HepG2 (cell line): ENCODE measurements at regions not wholly inside any gene's neighbourhood (a gene's known extent, or its start where the extent isn't known, plus 50 kb on each side); places are given as distances from the start of the nearest gene placed in this dataset.

Source experiments
- ATAC-seq: fragments of 200-7000 bp; cut with Tn5 transposase; 3 replicates; pipeline ENCODE4 v1.9.1; 2020; ENCODE audit warnings: mild to moderate bottlenecking, moderate library complexity
- BruUV-seq: library from RNA; stranded (reverse); fragments of 400-500 nt; replicated peaks from 2 replicates; lab custom pipeline; 2021; lab: Mats Ljungman, UMichigan
- CTCF ChIA-PET: fragments of 300-600 bp; formaldehyde crosslinking; extraction: SDS; loops from one replicate; lab custom pipeline; 2021; ENCODE audit warnings: low total read pairs, inconsistent platforms, low intra/inter-chr PET ratio; lab: Yijun Ruan, JAX
- POLR2A ChIA-PET: fragments of 350-600 bp; sonication (Branson Sonifier 250); formaldehyde crosslinking; loops from one replicate; lab custom pipeline; 2020; ENCODE audit warnings: antibody characterized with exemption, inconsistent platforms; lab: Yijun Ruan, JAX
- DNase-seq: peaks from one replicate; pipeline ENCODE4 v3.0.0-alpha.2; 2015; ENCODE audit warnings: low spot score
- FAIRE-seq: peaks from 3 replicates; lab custom pipeline; 2011; peaks lifted over from hg19 to GRCh38; lab: Jason Lieb, UNC
- H2AFZ ChIP-seq: one replicate; pipeline ENCODE4 v1.6.1; 2011; ENCODE audit warnings: low read length, inconsistent platforms
- H3K27ac ChIP-seq: fragments of 300-600 bp; 3 replicates; pipeline ENCODE4 v1.8.0; 2011; ENCODE audit warnings: mixed run types, mild to moderate bottlenecking, mixed read lengths, low read length, inconsistent platforms; ENCODE audit not compliant: insufficient read depth; ENCODE audit errors: extremely low read length
- H3K27me3 ChIP-seq, 2 experiments: fragments of 200-600 bp in 1 of 2; 2 replicates in 1 of 2; 3 replicates in 1 of 2; pipeline versions ENCODE4 v1.6.0 to v1.8.0; 2011; ENCODE audit warnings: low read length in 2 of 2, mild to moderate bottlenecking in 2 of 2, moderate library complexity in 2 of 2, inconsistent platforms in 1 of 2; ENCODE audit not compliant: insufficient read depth in 2 of 2, control insufficient read depth in 1 of 2
- H3K36me3 ChIP-seq, 2 experiments: fragments of 200-600 bp in 1 of 2; replicated peaks in 1 of 2; 2 replicates in 1 of 2; 3 replicates in 1 of 2; pipeline versions ENCODE4 v1.5.1 to v1.8.0; 2011; ENCODE audit warnings: low read length in 2 of 2, inconsistent platforms in 1 of 2; ENCODE audit not compliant: insufficient read depth in 2 of 2, control insufficient read depth in 1 of 2
- H3K4me1 ChIP-seq: 2 replicates; pipeline ENCODE4 v1.5.1; 2012; ENCODE audit warnings: low read length, inconsistent platforms; ENCODE audit not compliant: insufficient read depth
- H3K4me2 ChIP-seq: 2 replicates; pipeline ENCODE4 v1.6.0; 2011; ENCODE audit warnings: low read depth, low read length, inconsistent platforms
- H3K4me3 ChIP-seq, 3 experiments: fragments of 200-600 bp in 1 of 3; sonication (generic), shearing (Covaris generic) in 1 of 3; replicated peaks in 1 of 3; 2 replicates each; pipeline ENCODE4 v1.5.1; 2011 to 2016; ENCODE audit warnings: low read length in 3 of 3, inconsistent platforms in 2 of 3, low read depth in 2 of 3, mild to moderate bottlenecking in 2 of 3, control low read depth in 1 of 3, mixed read lengths in 1 of 3; ENCODE audit not compliant: insufficient read depth in 1 of 3
- H3K79me2 ChIP-seq: one replicate; pipeline ENCODE4 v1.6.1; 2011; ENCODE audit warnings: low read length, inconsistent platforms; ENCODE audit not compliant: insufficient read depth
- H3K9ac ChIP-seq: 2 replicates; pipeline ENCODE4 v1.6.0; 2011; ENCODE audit warnings: mild to moderate bottlenecking, low read depth, low read length, inconsistent platforms; ENCODE audit not compliant: insufficient read depth
- H3K9me3 ChIP-seq: 2 replicates; pipeline ENCODE4 v1.5.1; 2012; ENCODE audit warnings: mild to moderate bottlenecking, low read length
- H4K20me1 ChIP-seq: 2 replicates; pipeline ENCODE4 v1.6.0; 2011; ENCODE audit warnings: inconsistent platforms, mild to moderate bottlenecking, low read length, moderate library complexity; ENCODE audit not compliant: insufficient read depth
- GATAD1 ChIP-seq: IDR thresholded peaks from 2 replicates; pipeline ENCODE4 v1.6.1; 2016; ENCODE audit warnings: missing genetic modification reagents, missing compliant biosample characterization
- KIAA2018 ChIP-seq: sonication (generic); formaldehyde crosslinking; IDR thresholded peaks from 2 replicates; pipeline ENCODE4 v1.5.0; 2020; ENCODE audit warnings: mild to moderate bottlenecking, missing genetic modification reagents, borderline replicate concordance
- MZF1 ChIP-seq: sonication (generic); formaldehyde crosslinking; IDR thresholded peaks from 2 replicates; pipeline ENCODE4 v1.8.1; 2023; ENCODE audit warnings: mild to moderate bottlenecking, missing genetic modification reagents, borderline replicate concordance
- NCOA1 ChIP-seq: sonication (generic); formaldehyde crosslinking; IDR thresholded peaks from 2 replicates; pipeline ENCODE4 v1.9.0; 2021; ENCODE audit warnings: missing genetic modification reagents
- NFAT5 ChIP-seq: sonication (generic); formaldehyde crosslinking; IDR thresholded peaks from 2 replicates; pipeline ENCODE4 v1.4.0; 2020; ENCODE audit warnings: missing genetic modification reagents
- NFIC ChIP-seq: IDR thresholded peaks from 2 replicates; pipeline ENCODE4 v1.6.1; 2012; ENCODE audit warnings: mild to moderate bottlenecking, low read length, inconsistent platforms
- POGZ ChIP-seq: sonication (generic); formaldehyde crosslinking; IDR thresholded peaks from 2 replicates; pipeline ENCODE4 v1.4.0; 2020; ENCODE audit warnings: mild to moderate bottlenecking, missing genetic modification reagents
- TMF1 ChIP-seq: sonication (generic); formaldehyde crosslinking; IDR thresholded peaks from 2 replicates; pipeline ENCODE4 v1.8.1; 2022; ENCODE audit warnings: low read depth, missing genetic modification reagents
- ZNF143 ChIP-seq: sonication (generic); formaldehyde crosslinking; IDR thresholded peaks from 2 replicates; pipeline ENCODE4 v1.4.0; 2020; ENCODE audit warnings: missing genetic modification reagents
- ZNF572 ChIP-seq: sonication (generic); formaldehyde crosslinking; IDR thresholded peaks from 2 replicates; pipeline ENCODE4 v1.5.1; 2020; ENCODE audit warnings: mild to moderate bottlenecking, missing genetic modification reagents
- WGBS: methylation state at CpG from one replicate; pipeline ENCODE4 v1.1.6; 2017; ENCODE audit warnings: low lambda C conversion rate; 5-methylcytosine and 5-hydroxymethylcytosine counted together
- in situ Hi-C: cut with HindIII; loops from 2 replicates; pipeline ENCODE4 v1.10.0; 2017; ENCODE audit warnings: low pct_unique_long_range_greater_than_20kb; ENCODE audit not compliant: extremely low pct_ligation_motif_present
- intact Hi-C: fragments of 100-400 bp; cut with micrococcal nuclease; formaldehyde crosslinking; loops from one replicate; pipeline ENCODE4 v1.10.0; 2022; ENCODE audit not compliant: unreplicated experiment

DNA sequence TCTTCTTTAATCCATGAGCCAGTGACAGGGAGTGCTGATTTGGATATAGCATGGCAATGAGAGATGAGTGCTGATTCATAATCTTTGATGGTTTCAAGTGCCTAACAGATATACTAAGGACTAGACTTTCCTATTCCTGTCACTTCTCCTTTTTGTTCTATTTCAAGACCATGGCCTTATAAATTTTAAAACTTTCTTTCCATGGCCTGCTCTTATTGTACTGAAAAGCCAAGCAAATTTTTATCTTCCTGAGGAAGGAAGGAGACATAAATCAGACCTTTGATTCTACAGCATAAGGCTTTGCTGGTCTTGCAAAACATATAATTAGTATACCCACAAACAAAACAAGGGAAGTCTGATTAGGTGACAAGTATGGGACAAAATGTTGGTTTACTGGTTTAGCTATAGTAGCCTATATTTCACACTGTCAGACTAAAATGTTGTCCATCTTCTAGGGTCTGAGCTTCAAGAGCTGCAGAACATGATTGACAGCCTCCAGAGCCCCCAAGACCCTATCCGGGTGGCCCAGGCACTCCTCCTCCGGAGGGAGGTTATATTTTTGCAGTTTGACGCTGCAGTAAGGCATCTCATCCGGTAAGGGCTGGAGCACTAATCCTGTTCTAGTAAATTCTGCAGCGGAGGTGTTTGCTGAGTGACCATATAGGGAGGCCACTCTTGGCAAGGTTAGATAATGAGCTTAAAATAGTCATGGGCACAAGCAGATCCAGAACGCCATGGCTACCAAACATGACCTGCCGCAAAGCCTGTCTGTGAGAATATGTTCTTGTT lies 82.3 kb downstream of the CD164 start:
- CTCF ChIA-PET, result no interaction called here
- Histone ChIP-seq H3K4me2 (no peak overlapping the region), H2AFZ (no peak overlapping the region), H3K27ac (no peak overlapping the region), H3K4me3 (no peak overlapping the region), H3K9ac (no peak overlapping the region), H4K20me1 (no peaks in the 10 kb centered on the region), H3K27me3 (no peaks in the 10 kb centered on the region; a peak in 1 of 5 replicates), H3K79me2 (no peaks in the 10 kb centered on the region), H3K4me1 (peaks cover 32% of the 10 kb centered on the region), H3K9me3 (no peaks in the 10 kb centered on the region), H3K36me3 (no peaks in the 10 kb centered on the region)
- in situ Hi-C loops (no loop called here), intact Hi-C loops (loop anchor here (5.0 kb wide), 1 partner anchor 62 kb away; no protein-coding TSS in a partner anchor)
- DNase-seq (no peak), FAIRE-seq (no peak), ATAC-seq (no peak)
- no TSS peak for BruUV-seq
- POLR2A ChIA-PET, result no interaction called here
- 97% methylated on average over 6 of the region's 7 CpGs for WGBS
- TF ChIP-seq KIAA2018 (CRISPR knock-in tag) (no peak), GATAD1 (CRISPR knock-in tag) (no peak), NFIC (no peak), ZNF572 (CRISPR knock-in tag) (no peak), POGZ (CRISPR knock-in tag) (no peak), NFAT5 (CRISPR knock-in tag) (no peak), TMF1 (CRISPR knock-in tag) (no peak), MZF1 (CRISPR knock-in tag) (no peak), ZNF143 (CRISPR knock-in tag) (no peak), NCOA1 (no peak)
